DMS153 treated with DMSO at 0.1 percent for 48 hours (cell line): ENCODE measurements at regions not wholly inside any gene's neighbourhood (a gene's known extent, or its start where the extent isn't known, plus 50 kb on each side); places are given as distances from the start of the nearest gene placed in this dataset.
A peak's percentile ranks its signal among the peaks of the same experiment; 100 is the strongest.
"Not testable (repeated sequence)": the region's sequence is repeated elsewhere in the genome, so short reads cannot be mapped to it uniquely, and the experiment has no call there.

ENCODE experiments used
- DNase-seq: peaks from one replicate; lab custom pipeline; 2025; ENCODE audit not compliant: unreplicated experiment; lab: John Stamatoyannopoulos, UW

DNA sequence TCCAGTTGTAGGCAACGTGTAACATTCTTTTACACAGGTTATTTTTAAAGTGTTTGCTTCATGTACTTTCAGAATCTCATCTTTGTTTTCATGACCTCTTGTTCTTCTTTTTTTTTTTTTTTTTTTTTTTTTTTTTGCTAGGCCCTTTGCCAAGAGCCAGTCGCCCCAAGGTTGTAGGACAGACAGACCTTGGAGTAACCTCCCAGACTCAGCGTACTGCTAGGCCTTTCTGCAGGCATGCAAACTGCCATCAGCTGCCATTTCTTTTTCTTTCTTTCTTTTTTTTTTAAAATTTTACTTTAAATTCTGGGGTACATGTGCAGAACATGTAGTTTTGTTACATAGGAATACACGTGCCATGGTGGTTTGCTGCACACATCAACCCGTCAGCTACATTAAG, 452.3 kb upstream of the MDGA2 start:
- DNase-seq: no peak

GRCh38 chr14:48125654-48126053, 450.2 kb upstream of the MDGA2 start:
- DNase-seq: no peak

- DNase-seq: no peak
These were observed 438.3 kb upstream of the MDGA2 start for GRCh38 chr14:48113713-48114112.

- DNase-seq: no peak
These were observed 435.7 kb upstream of the MDGA2 start for GRCh38 chr14:48111151-48111550.

DNA sequence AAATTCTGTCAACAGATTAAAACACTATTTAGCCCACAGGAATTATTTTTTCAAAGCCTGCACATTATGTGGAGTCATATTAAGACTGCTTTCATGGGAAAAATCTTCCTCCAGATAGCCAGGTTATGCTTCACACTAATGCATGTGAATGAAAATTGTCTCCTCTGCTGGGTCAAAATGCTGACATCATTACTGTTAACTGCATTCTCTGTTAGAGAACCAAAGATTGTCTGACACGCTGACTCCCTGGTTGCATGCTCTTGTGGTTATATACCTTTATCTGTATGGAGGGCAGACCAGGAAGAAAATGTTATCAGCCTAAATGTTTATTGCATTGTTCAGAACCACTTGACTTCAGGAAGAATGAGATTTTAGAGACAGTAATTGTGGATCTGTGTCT, 432.2 kb upstream of the MDGA2 start:
- DNase-seq: no peak

DNA sequence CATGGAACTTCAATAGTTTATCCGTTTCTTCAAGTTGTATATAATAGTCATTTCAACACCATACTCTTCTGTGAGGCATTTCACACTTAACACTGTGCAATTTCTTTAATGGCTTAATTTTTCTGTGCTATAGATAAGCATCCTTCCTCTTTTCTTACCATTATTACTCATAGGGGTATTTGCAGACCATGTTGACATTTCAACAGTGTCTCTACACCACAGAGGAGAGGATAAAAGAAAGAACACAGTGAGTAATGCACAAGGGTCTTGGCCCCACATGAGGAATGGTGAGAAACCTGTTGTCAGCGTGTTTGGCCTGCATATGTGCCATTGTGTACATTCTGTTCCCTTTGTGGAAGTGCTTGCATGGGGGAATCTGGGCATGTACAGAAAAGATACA, 421.5 kb upstream of the MDGA2 start:
- DNase-seq: no peak

DNA sequence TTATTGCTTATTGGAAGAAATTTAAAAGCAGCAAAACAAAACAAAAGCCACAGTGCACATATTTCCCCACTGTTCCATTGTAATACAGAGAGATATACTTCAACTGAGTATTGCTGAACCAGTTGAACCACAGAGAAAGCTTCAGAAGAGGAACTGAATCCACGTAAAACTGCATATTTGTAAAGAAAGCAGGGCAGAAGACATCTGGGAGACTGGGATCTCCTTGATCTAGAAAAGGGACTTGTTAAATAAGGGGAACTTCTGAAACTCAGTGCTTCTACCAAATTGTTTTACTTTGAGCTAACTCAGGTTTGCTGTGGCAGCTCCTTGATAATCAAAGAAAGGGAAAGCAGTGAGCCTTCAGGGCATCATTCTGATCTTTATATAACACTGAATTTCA, 411.1 kb upstream of the MDGA2 start:
- DNase-seq: no peak

- no peak for DNase-seq
These were observed 400.1 kb upstream of the MDGA2 start for GRCh38 chr14:48075487-48075886.

- no peak for DNase-seq
These were observed 377.6 kb upstream of the MDGA2 start for GRCh38 chr14:48052973-48053372.

GRCh38 chr14:48035836-48036235, 360.4 kb upstream of the MDGA2 start:
- no peak for DNase-seq

GRCh38 chr14:48027115-48027514, 351.7 kb upstream of the MDGA2 start:
- DNase-seq: no peak

DNA sequence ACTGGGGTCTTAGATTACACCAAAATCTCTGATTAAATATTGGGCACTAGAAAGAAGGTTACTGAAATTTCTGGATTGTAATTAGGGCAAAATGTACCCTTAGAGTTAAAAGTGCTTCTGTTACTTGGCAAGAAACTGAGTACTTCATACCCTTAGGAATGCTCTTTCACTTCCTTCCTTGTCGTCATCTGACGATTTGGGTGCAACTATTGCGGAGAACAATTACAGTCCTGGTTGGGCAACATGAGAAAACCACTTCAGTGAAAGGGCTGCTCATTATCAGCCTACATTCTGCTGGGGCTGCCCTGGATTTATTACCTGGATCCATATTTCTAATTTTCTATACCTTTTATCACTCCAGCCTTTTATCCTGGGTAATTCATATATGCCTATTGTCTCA, 348.5 kb upstream of the MDGA2 start:
- no peak for DNase-seq

DNA sequence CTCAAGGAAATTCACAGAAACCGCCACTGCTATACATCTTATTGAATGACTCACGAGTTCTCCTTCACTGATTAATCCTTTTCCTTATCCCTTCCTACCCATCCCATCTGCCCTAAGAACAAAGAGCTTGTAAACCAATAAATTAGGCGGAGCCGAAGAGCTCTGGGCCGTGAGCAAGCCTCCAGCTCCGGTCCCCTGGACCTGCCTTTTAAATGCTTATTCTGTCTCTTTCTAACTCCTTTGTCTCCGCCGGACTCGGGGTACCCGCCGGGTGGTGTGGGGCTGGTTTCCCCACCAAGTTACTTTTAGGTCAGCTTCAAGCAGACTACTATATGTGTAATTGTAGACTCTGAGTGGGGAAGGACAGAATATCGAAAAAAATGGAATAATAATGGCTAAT, 336.1 kb upstream of the MDGA2 start:
- DNase-seq: not testable (repeated sequence)

DNA sequence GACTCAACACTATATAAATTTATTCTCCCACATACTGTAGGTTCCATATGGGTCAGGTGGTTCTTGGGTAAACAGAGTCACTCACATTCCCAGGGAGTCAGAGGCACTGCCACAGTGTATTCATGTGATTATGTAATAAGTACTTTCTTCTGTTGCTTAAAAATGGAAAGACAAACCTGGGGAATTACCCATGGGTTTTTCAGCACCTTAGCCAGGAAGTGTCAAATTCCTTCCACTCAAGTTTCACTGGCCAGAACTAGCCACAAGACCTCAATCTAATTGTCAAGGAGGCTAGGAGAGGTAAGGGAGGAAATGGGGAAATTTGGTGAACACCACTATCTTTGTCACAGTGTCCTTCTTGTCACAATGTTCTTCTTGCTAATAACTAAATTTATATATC, 333.2 kb upstream of the MDGA2 start:
- no peak for DNase-seq

- no peak for DNase-seq
These were observed 330.6 kb upstream of the MDGA2 start for GRCh38 chr14:48005986-48006385.

DNA sequence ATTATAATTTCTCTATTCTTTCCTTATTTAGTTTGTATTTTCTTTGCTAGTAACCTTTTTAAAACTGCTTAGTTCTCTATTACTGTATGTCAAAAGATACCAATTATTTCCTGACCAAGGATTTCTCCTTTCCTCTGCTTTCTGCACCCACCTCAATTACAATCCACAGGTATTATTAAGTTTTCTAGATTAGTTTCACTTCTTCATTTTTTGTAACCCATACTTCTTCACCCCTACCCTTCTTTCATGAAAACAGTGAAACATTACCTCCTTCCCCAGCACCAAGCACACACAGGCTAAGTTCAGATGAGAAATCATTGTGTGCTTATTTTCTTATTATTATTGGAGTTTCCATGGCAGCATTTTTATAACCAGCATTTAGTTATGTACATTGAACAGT, 318.5 kb upstream of the MDGA2 start:
- no peak for DNase-seq

- no peak for DNase-seq
These were observed 312.8 kb upstream of the MDGA2 start for GRCh38 chr14:47988175-47988574.

DNA sequence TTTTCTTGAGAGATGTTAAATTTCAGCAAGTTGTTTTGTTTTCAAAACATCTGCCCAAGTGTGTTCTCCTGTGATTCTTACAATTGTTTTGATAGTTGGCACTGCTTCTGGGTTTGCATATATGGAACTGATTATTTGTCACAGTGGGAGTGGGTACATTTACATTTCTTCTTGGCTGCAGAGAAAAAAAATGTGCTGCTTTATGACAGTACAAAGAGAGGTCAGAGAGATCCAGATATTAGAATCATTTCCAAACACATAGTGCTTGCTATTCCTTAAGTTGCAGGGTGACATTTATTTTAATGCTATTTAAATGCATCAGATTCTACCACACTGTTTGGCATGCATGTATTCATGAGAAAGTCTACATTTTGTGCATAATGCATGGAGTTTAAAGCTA, 303.5 kb upstream of the MDGA2 start:
- no peak for DNase-seq

DNA sequence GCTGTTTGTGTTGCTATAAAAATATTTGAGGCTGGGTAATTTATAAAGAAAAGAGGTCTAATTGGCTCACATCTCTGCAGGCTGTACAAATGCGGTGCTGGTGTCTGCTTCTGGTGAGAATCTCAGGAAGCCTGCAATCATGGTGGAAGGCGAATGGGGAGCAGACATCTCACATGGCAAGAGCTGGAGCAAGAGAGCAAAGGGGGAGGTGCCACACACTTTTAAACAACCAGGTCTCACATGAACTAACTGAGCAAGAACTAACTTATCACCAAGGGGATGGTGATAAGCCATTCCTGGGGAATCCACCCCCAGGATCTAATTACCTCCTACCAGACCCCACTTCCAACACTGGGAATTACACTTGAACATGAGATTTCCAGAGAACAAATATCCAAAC, 300.7 kb upstream of the MDGA2 start:
- no peak for DNase-seq

GRCh38 chr14:47966076-47966810, 290.8 kb upstream of the MDGA2 start:
- no peak for DNase-seq

DNA sequence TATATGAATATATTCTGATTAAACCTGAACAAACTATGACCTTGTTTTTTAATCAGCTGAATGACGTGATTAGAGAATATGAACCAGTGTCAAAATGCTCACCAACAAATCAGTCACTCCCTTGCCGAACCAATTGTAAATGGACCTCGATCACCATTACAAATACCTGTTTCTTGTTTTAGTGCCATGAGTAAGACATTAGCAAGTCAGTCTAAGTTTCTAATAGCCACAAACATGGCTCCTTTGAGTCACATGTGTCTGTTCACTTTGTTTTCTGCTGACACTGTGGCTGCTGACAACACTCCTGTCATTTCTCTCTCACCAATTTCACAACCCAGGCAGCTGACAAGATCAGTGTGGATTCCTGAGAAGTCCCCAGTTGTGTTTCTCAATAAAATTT, 286.2 kb upstream of the MDGA2 start:
- no peak for DNase-seq

GRCh38 chr14:47959740-47960139, 284.3 kb upstream of the MDGA2 start:
- DNase-seq: no peak

GRCh38 chr14:47949006-47949405, 273.6 kb upstream of the MDGA2 start:
- peak; percentile 1 for DNase-seq
